ENCODE measurements at regions not wholly inside any gene's neighbourhood (a gene's known extent, or its start where the extent isn't known, plus 50 kb on each side); places are given as distances from the start of the nearest gene placed in this dataset.

GRCh38 chr5:40401284-40402006, 278.3 kb upstream of the PTGER4 start:
- no peak for DNase-seq (ENCODE audit: low spot score)
- ChIA-PET POLR2A (ENCODE audit: low non-redundant PET) (no interaction called here), CTCF (interaction anchor here (0.6 to 0.7 kb wide), 2 partner anchors 217 to 696 kb away, joined by 3 to 4 read pairs; no protein-coding TSS in a partner anchor)
- TF ChIP-seq CTCF (conservative IDR thresholded peaks at IDR 0.05; ENCODE audit: low read depth): no peak
- H3K27ac ChIP-seq: no peak overlapping the region

GRCh38 chr5:40400245-40400644, 279.5 kb upstream of the PTGER4 start:
- CTCF ChIA-PET: no interaction called here
- no peak overlapping the region for H3K27ac ChIP-seq
- TF ChIP-seq CTCF (conservative IDR thresholded peaks at IDR 0.05; ENCODE audit: low read depth): no peak
- no peak for DNase-seq (ENCODE audit: low spot score)
- POLR2A ChIA-PET (ENCODE audit: low non-redundant PET): no interaction called here

- POLR2A ChIA-PET (ENCODE audit: low non-redundant PET): no interaction called here
Measured at GRCh38 chr5:40399349-40399748, 280.4 kb upstream of the PTGER4 start.

GRCh38 chr5:40397976-40398375, 281.7 kb upstream of the PTGER4 start:
- H3K27ac ChIP-seq: no peak overlapping the region
- no peak for TF ChIP-seq CTCF (conservative IDR thresholded peaks at IDR 0.05; ENCODE audit: low read depth)
- DNase-seq (ENCODE audit: low spot score): no peak
- POLR2A ChIA-PET (ENCODE audit: low non-redundant PET): no interaction called here
- CTCF ChIA-PET: no interaction called here

More at GRCh38 chr5:40399349-40399748, 280.4 kb upstream of the PTGER4 start:
- DNase-seq (ENCODE audit: low spot score): no peak
- H3K27ac ChIP-seq: no peak overlapping the region
- TF ChIP-seq CTCF (conservative IDR thresholded peaks at IDR 0.05; ENCODE audit: low read depth): no peak
- CTCF ChIA-PET: no interaction called here

GRCh38 chr5:40397091-40397490, 282.6 kb upstream of the PTGER4 start:
- no peak for TF ChIP-seq CTCF (conservative IDR thresholded peaks at IDR 0.05; ENCODE audit: low read depth)
- H3K27ac ChIP-seq: no peak overlapping the region
- no peak for DNase-seq (ENCODE audit: low spot score)
- ChIA-PET POLR2A (ENCODE audit: low non-redundant PET) (no interaction called here), CTCF (no interaction called here)

- POLR2A ChIA-PET (ENCODE audit: low non-redundant PET): no interaction called here
- H3K27ac ChIP-seq: no peak overlapping the region
- no peak for DNase-seq (ENCODE audit: low spot score)
- TF ChIP-seq CTCF (conservative IDR thresholded peaks at IDR 0.05; ENCODE audit: low read depth): no peak
- CTCF ChIA-PET: no interaction called here
Measured at GRCh38 chr5:40396317-40396716, 283.4 kb upstream of the PTGER4 start.
